NT2/D1 (cell line): ENCODE measurements at regions not wholly inside any gene's neighbourhood (a gene's known extent, or its start where the extent isn't known, plus 50 kb on each side); places are given as distances from the start of the nearest gene placed in this dataset.
A peak's percentile ranks its signal among the peaks of the same experiment; 100 is the strongest.

Experiments
- DNase-seq: peaks from one replicate; pipeline ENCODE4 v3.0.0-alpha.2; 2011; ENCODE audit warnings: low read depth, low spot score
- H3K27me3 ChIP-seq: 2 replicates; pipeline ENCODE4 v1.6.0; 2011; ENCODE audit warnings: mild to moderate bottlenecking; ENCODE audit not compliant: insufficient read length, insufficient read depth
- H3K36me3 ChIP-seq: 2 replicates; pipeline ENCODE4 v1.6.1; 2011; ENCODE audit warnings: mild to moderate bottlenecking, low read length, mixed read lengths; ENCODE audit not compliant: insufficient read depth, insufficient read length
- H3K4me1 ChIP-seq: 2 replicates; pipeline ENCODE4 v1.5.1; 2011; ENCODE audit not compliant: insufficient read depth, insufficient read length
- H3K4me3 ChIP-seq: 2 replicates; pipeline ENCODE4 v1.5.1; 2011; ENCODE audit warnings: low read depth; ENCODE audit not compliant: insufficient read length
- H3K9ac ChIP-seq: 2 replicates; pipeline ENCODE4 v1.6.0; 2011; ENCODE audit warnings: low read depth; ENCODE audit not compliant: insufficient read length
- H3K9me3 ChIP-seq: 2 replicates; pipeline ENCODE4 v1.5.1; 2011; ENCODE audit warnings: mild to moderate bottlenecking, low read length; ENCODE audit not compliant: insufficient read depth
- SUZ12 ChIP-seq: IDR thresholded peaks from 2 replicates; pipeline ENCODE4 v1.6.1; 2011; ENCODE audit not compliant: insufficient read length, insufficient read depth; ENCODE audit errors: extremely low read depth
- YY1 ChIP-seq: IDR thresholded peaks from 2 replicates; pipeline ENCODE4 v1.6.1; 2011; ENCODE audit not compliant: insufficient read length, insufficient read depth
- ZNF274 ChIP-seq: IDR thresholded peaks from 2 replicates; pipeline ENCODE4 v1.6.1; 2011; ENCODE audit warnings: mild to moderate bottlenecking, low read depth, low read length

GRCh38 chr3:102229062-102229655, 205.7 kb upstream of the ZPLD1 start:
- DNase-seq = peak; percentile 69
- Histone ChIP-seq H3K9ac (no peak overlapping the region), H3K4me1 (no peaks in the 10 kb centered on the region), H3K27me3 (no peaks in the 10 kb centered on the region), H3K4me3 (no peak overlapping the region), H3K9me3 (no peaks in the 10 kb centered on the region), H3K36me3 (no peaks in the 10 kb centered on the region)
- TF ChIP-seq ZNF274 = no peak
- no peak for TF ChIP-seq YY1
- no peak for TF ChIP-seq SUZ12

GRCh38 chr3:102230057-102230456, 204.8 kb upstream of the ZPLD1 start:
- Histone ChIP-seq H3K9me3 (no peaks in the 10 kb centered on the region), H3K4me1 (no peaks in the 10 kb centered on the region), H3K9ac (no peak overlapping the region), H3K36me3 (no peaks in the 10 kb centered on the region), H3K27me3 (no peaks in the 10 kb centered on the region), H3K4me3 (no peak overlapping the region)
- DNase-seq = no peak
- TF ChIP-seq SUZ12 (no peak), ZNF274 (no peak), YY1 (no peak)

- H3K9ac ChIP-seq = no peak overlapping the region
- no peaks in the 10 kb centered on the region for H3K27me3 ChIP-seq
- TF ChIP-seq SUZ12 = no peak
- TF ChIP-seq ZNF274 = no peak
- TF ChIP-seq YY1 = no peak
- H3K4me1 ChIP-seq = no peaks in the 10 kb centered on the region
- no peak for DNase-seq
- no peaks in the 10 kb centered on the region for H3K36me3 ChIP-seq
- no peak overlapping the region for H3K4me3 ChIP-seq
- H3K9me3 ChIP-seq = no peaks in the 10 kb centered on the region
Measured at GRCh38 chr3:102233881-102234280, 200.9 kb upstream of the ZPLD1 start.

- no peak overlapping the region for H3K9ac ChIP-seq
- no peaks in the 10 kb centered on the region for H3K9me3 ChIP-seq
- H3K4me1 ChIP-seq = no peaks in the 10 kb centered on the region
- no peak overlapping the region for H3K4me3 ChIP-seq
- no peak for TF ChIP-seq YY1
- no peak for TF ChIP-seq SUZ12
- TF ChIP-seq ZNF274 = no peak
- DNase-seq = peak; percentile 9
- no peaks in the 10 kb centered on the region for H3K27me3 ChIP-seq
- no peaks in the 10 kb centered on the region for H3K36me3 ChIP-seq
Measured at GRCh38 chr3:102235679-102236078, 199.1 kb upstream of the ZPLD1 start.

- H3K4me3 ChIP-seq = no peak overlapping the region
- DNase-seq = no peak
- TF ChIP-seq SUZ12 (no peak), YY1 (no peak), ZNF274 (no peak)
- no peaks in the 10 kb centered on the region for H3K36me3 ChIP-seq
- no peaks in the 10 kb centered on the region for H3K9me3 ChIP-seq
- no peak overlapping the region for H3K9ac ChIP-seq
- H3K4me1 ChIP-seq = no peaks in the 10 kb centered on the region
- no peaks in the 10 kb centered on the region for H3K27me3 ChIP-seq
Measured at GRCh38 chr3:102237181-102237580, 197.6 kb upstream of the ZPLD1 start.

- no peak overlapping the region for H3K9ac ChIP-seq
- TF ChIP-seq YY1 = no peak
- TF ChIP-seq ZNF274 = no peak
- no peak for TF ChIP-seq SUZ12
- no peaks in the 10 kb centered on the region for H3K4me1 ChIP-seq
Measured at GRCh38 chr3:102237838-102238237, 197.0 kb upstream of the ZPLD1 start.

GRCh38 chr3:102238362-102238761, 196.5 kb upstream of the ZPLD1 start:
- H3K4me3 ChIP-seq = no peak overlapping the region
- no peak overlapping the region for H3K9ac ChIP-seq
- peak; percentile 5 for DNase-seq
- H3K4me1 ChIP-seq = no peaks in the 10 kb centered on the region
- H3K27me3 ChIP-seq = no peaks in the 10 kb centered on the region
- H3K9me3 ChIP-seq = no peaks in the 10 kb centered on the region
- TF ChIP-seq SUZ12 = no peak
- no peak for TF ChIP-seq YY1
- TF ChIP-seq ZNF274 = no peak
- no peaks in the 10 kb centered on the region for H3K36me3 ChIP-seq

More at GRCh38 chr3:102237838-102238237, 197.0 kb upstream of the ZPLD1 start:
- H3K9me3 ChIP-seq = no peaks in the 10 kb centered on the region
- H3K4me3 ChIP-seq = no peak overlapping the region
- no peak for DNase-seq
- H3K36me3 ChIP-seq = no peaks in the 10 kb centered on the region
- H3K27me3 ChIP-seq = no peaks in the 10 kb centered on the region

GRCh38 chr3:102240720-102241119, 194.1 kb upstream of the ZPLD1 start:
- no peak for DNase-seq
- no peaks in the 10 kb centered on the region for H3K36me3 ChIP-seq

More at GRCh38 chr3:102240720-102241119, 194.1 kb upstream of the ZPLD1 start:
- Histone ChIP-seq H3K9ac (no peak overlapping the region), H3K4me3 (no peak overlapping the region), H3K9me3 (no peaks in the 10 kb centered on the region), H3K4me1 (no peaks in the 10 kb centered on the region), H3K27me3 (no peaks in the 10 kb centered on the region)
- TF ChIP-seq ZNF274 (no peak), SUZ12 (no peak), YY1 (no peak)
